Endodermal cell (in vitro differentiated cells): ENCODE measurements at regions not wholly inside any gene's neighbourhood (a gene's known extent, or its start where the extent isn't known, plus 50 kb on each side); places are given as distances from the start of the nearest gene placed in this dataset.
A peak's percentile ranks its signal among the peaks of the same experiment; 100 is the strongest.

Source experiments
- DNase-seq: peaks from one replicate; pipeline ENCODE4 v3.0.0-alpha.2; 2017
- H3K27ac ChIP-seq: 2 replicates; pipeline ENCODE4 v1.5.1; 2013; ENCODE audit warnings: mild to moderate bottlenecking, low read depth, low read length, moderate library complexity
- H3K27me3 ChIP-seq: 2 replicates; pipeline ENCODE4 v1.6.1; 2013; ENCODE audit warnings: mild to moderate bottlenecking, low read length, moderate library complexity; ENCODE audit not compliant: insufficient read depth, control insufficient read depth, poor library complexity, severe bottlenecking
- H3K36me3 ChIP-seq: 2 replicates; pipeline ENCODE4 v1.7.0; 2013; ENCODE audit warnings: mild to moderate bottlenecking, low read length, moderate library complexity; ENCODE audit not compliant: control insufficient read depth, insufficient read depth
- H3K4me1 ChIP-seq: one replicate; pipeline ENCODE4 v1.7.0; 2013; ENCODE audit warnings: low read length; ENCODE audit not compliant: control insufficient read depth, insufficient read depth
- H3K4me3 ChIP-seq: 2 replicates; pipeline ENCODE4 v1.5.1; 2013; ENCODE audit warnings: mild to moderate bottlenecking, low read length, moderate library complexity
- H3K9ac ChIP-seq: 2 replicates; pipeline ENCODE4 v1.6.1; 2013; ENCODE audit warnings: mild to moderate bottlenecking, low read length, moderate library complexity; ENCODE audit not compliant: poor library complexity, severe bottlenecking; ENCODE audit errors: extremely low read depth
- H3K9me3 ChIP-seq: 2 replicates; pipeline ENCODE4 v1.6.1; 2013; ENCODE audit warnings: mild to moderate bottlenecking, low read length, moderate library complexity; ENCODE audit not compliant: control insufficient read depth
- H3K27ac Mint-ChIP-seq: 2 replicates; pipeline ENCODE4 v1.8.0; 2020; ENCODE audit warnings: mixed read lengths
- H3K27me3 Mint-ChIP-seq: 2 replicates; pipeline ENCODE4 v1.8.0; 2021; ENCODE audit warnings: mild to moderate bottlenecking, mixed read lengths; ENCODE audit not compliant: insufficient read depth
- H3K36me3 Mint-ChIP-seq: 2 replicates; pipeline ENCODE4 v1.8.0; 2020; ENCODE audit warnings: low read depth, mixed read lengths
- H3K4me1 Mint-ChIP-seq: 2 replicates; pipeline ENCODE4 v1.8.0; 2020; ENCODE audit warnings: mixed read lengths
- H3K4me3 Mint-ChIP-seq: 2 replicates; pipeline ENCODE4 v1.8.0; 2020; ENCODE audit warnings: mild to moderate bottlenecking, moderate library complexity, mixed read lengths
- H3K9me3 Mint-ChIP-seq: 2 replicates; pipeline ENCODE4 v1.8.0; 2020; ENCODE audit warnings: mild to moderate bottlenecking, mixed read lengths
- WGBS, 2 experiments: methylation state at CpG; one replicate each; pipeline versions ENCODE4 v1.1.5 to v1.1.7; 2013; ENCODE audit warnings: missing lambda C conversion rate in 2 of 2, mixed read lengths in 1 of 2; ENCODE audit not compliant: insufficient coverage in 1 of 2, insufficient read length in 1 of 2; 5-methylcytosine and 5-hydroxymethylcytosine counted together
- TF ChIP-seq, protein P1 (sequence below): fragments of 200-600 bp; sonication (generic); conservative IDR thresholded peaks from 2 replicates; pipeline ENCODE4 v1.5.0; 2021; ENCODE audit warnings: antibody characterized with exemption, mild to moderate bottlenecking

DNA sequence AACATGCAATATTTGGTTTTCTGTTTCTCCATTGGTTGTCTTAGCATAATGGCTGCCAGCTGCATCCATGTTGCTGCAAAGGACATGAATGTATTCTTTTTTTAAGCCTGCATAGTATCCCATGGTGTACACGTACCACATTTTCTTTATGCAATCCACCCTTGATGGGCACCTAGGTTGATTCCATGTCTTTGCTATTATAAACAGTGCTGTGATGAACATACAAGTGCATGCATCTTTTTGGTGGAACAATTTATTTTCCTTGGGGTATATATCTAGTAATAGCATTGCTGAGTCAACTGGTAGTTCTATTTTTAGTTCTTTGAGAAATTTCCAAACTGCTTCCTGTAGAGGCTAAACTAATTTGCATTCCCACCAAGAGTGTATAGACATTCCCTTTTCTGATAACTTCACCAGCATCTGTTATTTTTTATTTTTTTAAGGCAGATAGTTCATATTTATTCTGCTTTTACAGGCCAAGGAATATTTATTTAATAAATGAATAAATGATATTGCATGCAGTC lies 62.4 kb upstream of the NPHP3 start:
- Mint-ChIP-seq H3K27ac (no peak overlapping the region), H3K36me3 (no peaks in the 10 kb centered on the region), H3K27me3 (no peaks in the 10 kb centered on the region), H3K9me3 (no peaks in the 10 kb centered on the region), H3K4me3 (no peak overlapping the region), H3K4me1 (peaks cover 2% of the 10 kb centered on the region)
- Histone ChIP-seq H3K9me3 (no peaks in the 10 kb centered on the region), H3K27me3 (no peaks in the 10 kb centered on the region), H3K4me1 (no peaks in the 10 kb centered on the region), H3K9ac (no peak overlapping the region), H3K4me3 (no peak overlapping the region), H3K36me3 (no peaks in the 10 kb centered on the region), H3K27ac (no peak overlapping the region)
- 71 to 97% methylated on average over 1 of the region's 1 CpG for WGBS, 2 experiments
- no peak for DNase-seq
- TF ChIP-seq, protein P1, sequence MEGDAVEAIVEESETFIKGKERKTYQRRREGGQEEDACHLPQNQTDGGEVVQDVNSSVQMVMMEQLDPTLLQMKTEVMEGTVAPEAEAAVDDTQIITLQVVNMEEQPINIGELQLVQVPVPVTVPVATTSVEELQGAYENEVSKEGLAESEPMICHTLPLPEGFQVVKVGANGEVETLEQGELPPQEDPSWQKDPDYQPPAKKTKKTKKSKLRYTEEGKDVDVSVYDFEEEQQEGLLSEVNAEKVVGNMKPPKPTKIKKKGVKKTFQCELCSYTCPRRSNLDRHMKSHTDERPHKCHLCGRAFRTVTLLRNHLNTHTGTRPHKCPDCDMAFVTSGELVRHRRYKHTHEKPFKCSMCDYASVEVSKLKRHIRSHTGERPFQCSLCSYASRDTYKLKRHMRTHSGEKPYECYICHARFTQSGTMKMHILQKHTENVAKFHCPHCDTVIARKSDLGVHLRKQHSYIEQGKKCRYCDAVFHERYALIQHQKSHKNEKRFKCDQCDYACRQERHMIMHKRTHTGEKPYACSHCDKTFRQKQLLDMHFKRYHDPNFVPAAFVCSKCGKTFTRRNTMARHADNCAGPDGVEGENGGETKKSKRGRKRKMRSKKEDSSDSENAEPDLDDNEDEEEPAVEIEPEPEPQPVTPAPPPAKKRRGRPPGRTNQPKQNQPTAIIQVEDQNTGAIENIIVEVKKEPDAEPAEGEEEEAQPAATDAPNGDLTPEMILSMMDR: no peak

DNA sequence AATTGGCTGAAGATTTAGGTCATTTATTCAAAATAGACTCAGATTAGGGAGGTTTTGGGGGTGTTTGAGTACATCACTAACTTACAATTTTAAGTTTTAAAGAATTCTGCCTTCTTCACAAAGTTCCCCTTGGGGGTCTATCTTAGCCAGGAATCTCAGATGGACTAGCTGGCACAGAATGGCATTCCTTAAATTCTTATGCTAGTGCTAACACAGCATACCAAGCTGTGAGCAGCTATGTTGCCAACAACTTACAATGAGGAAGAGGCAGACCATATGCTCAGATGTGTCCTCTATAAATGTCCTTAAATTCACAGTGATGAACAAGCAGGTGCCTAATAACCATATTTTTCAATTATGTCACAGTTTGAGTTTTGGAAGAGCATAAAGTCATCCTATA lies 60.9 kb upstream of the NPHP3 start:
- Histone ChIP-seq H3K27ac (no peak overlapping the region), H3K4me3 (no peak overlapping the region), H3K27me3 (no peaks in the 10 kb centered on the region), H3K36me3 (no peaks in the 10 kb centered on the region), H3K9me3 (no peaks in the 10 kb centered on the region), H3K9ac (no peak overlapping the region), H3K4me1 (no peaks in the 10 kb centered on the region)
- TF ChIP-seq, protein P1: no peak
- H3K27ac Mint-ChIP-seq: peak overlapping the region; percentile 33
- no peak for DNase-seq
- no peak overlapping the region for H3K4me3 Mint-ChIP-seq
- no peaks in the 10 kb centered on the region for H3K9me3 Mint-ChIP-seq
- H3K36me3 Mint-ChIP-seq: no peaks in the 10 kb centered on the region
- no peaks in the 10 kb centered on the region for H3K27me3 Mint-ChIP-seq
- peaks cover 2% of the 10 kb centered on the region for H3K4me1 Mint-ChIP-seq

DNA sequence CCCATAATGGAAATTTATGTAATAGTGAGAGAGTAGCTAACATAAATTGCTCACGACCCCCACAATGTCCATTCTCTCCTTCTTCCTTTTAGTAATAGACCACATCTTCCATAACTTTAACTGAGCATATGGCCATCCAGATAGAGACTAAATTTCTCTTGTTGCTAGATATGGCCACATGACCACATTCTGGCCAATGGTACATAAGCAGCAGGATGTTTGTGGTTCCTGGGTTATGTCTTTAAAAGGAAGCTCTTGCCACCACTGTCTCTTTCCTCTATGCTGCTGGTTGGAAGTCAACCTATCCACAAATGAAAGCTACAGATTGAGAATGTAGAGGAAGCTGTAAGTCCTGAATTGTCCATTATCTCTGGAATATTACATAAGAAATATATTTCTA lies 59.7 kb upstream of the NPHP3 start:
- no peaks in the 10 kb centered on the region for H3K9me3 ChIP-seq
- no peak overlapping the region for H3K9ac ChIP-seq
- TF ChIP-seq, protein P1: no peak
- DNase-seq: no peak
- H3K27me3 Mint-ChIP-seq: no peaks in the 10 kb centered on the region
- no peak overlapping the region for H3K27ac Mint-ChIP-seq
- H3K4me1 Mint-ChIP-seq: peaks cover 2% of the 10 kb centered on the region
- H3K36me3 ChIP-seq: no peaks in the 10 kb centered on the region
- H3K9me3 Mint-ChIP-seq: no peaks in the 10 kb centered on the region
- H3K27ac ChIP-seq: no peak overlapping the region
- no peaks in the 10 kb centered on the region for H3K36me3 Mint-ChIP-seq
- H3K4me3 ChIP-seq: no peak overlapping the region
- H3K27me3 ChIP-seq: no peaks in the 10 kb centered on the region
- no peak overlapping the region for H3K4me3 Mint-ChIP-seq
- 86% methylated on average over 1 of the region's 1 CpG; no CpG with 5 or more reads in 1 of the 2 experiments for WGBS, 2 experiments
- H3K4me1 ChIP-seq: no peaks in the 10 kb centered on the region
